ENCODE measurements at regions not wholly inside any gene's neighbourhood (a gene's known extent, or its start where the extent isn't known, plus 50 kb on each side); places are given as distances from the start of the nearest gene placed in this dataset.

GRCh38 chr10:25113191-25114035 lies 61.4 kb upstream of the GPR158 start:
- DNase-seq (ENCODE audit: low read depth in 2 of 2, low spot score in 1 of 2), result no peak

- no peak for DNase-seq (ENCODE audit: low read depth in 2 of 2, low spot score in 1 of 2)
Measured at GRCh38 chr10:25114036-25114411, 60.8 kb upstream of the GPR158 start.

- DNase-seq (ENCODE audit: low read depth in 2 of 2, low spot score in 1 of 2), result no peak
Measured at GRCh38 chr10:25117757-25118156, 57.0 kb upstream of the GPR158 start.

GRCh38 chr10:25120188-25120587 lies 54.6 kb upstream of the GPR158 start:
- DNase-seq (ENCODE audit: low read depth in 2 of 2, low spot score in 1 of 2), result no peak

All from stimulated activated CD8-positive, alpha-beta memory T cell treated with anti-CD3 and anti-CD28 coated beads, Interleukin-4, amount 100 ng/mL, for 4 hours (primary cell).